GM19372 (cell line): ENCODE measurements at regions not wholly inside any gene's neighbourhood (a gene's known extent, or its start where the extent isn't known, plus 50 kb on each side); places are given as distances from the start of the nearest gene placed in this dataset.
"Not testable (repeated sequence)": the region's sequence is repeated elsewhere in the genome, so short reads cannot be mapped to it uniquely, and the experiment has no call there.

Experiments used
- ATAC-seq: cut with Tn5 transposase; IDR thresholded peaks from one replicate; pipeline ENCODE4 v1.9.1; 2021; ENCODE audit warnings: mild to moderate bottlenecking, low read depth, moderate library complexity; ENCODE audit not compliant: unreplicated experiment

DNA sequence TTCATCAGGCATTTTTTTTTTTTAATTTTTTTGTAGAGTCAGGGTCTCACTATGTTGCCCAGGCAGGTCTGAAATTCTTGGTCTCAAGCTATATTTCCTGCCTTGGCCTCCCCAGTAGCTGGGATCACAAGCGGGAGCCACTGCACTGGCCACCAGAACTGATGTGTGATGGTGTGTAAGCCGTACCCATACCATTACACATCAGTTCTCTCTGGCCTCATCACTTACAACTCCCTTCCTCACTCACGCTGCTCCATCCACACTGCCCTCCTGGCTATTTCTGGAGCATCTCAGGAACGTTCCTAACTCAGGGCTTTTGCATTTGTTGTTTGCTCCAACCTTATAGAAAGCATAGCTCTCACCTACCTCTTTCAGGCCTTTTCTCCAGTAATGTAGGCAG, 834.5 kb upstream of the ID2 start:
- ATAC-seq: no peak

- ATAC-seq: no peak
Measured at GRCh38 chr2:7849027-7849426, 832.8 kb upstream of the ID2 start.

- no peak for ATAC-seq
Measured at GRCh38 chr2:7849531-7849930, 832.3 kb upstream of the ID2 start.

DNA sequence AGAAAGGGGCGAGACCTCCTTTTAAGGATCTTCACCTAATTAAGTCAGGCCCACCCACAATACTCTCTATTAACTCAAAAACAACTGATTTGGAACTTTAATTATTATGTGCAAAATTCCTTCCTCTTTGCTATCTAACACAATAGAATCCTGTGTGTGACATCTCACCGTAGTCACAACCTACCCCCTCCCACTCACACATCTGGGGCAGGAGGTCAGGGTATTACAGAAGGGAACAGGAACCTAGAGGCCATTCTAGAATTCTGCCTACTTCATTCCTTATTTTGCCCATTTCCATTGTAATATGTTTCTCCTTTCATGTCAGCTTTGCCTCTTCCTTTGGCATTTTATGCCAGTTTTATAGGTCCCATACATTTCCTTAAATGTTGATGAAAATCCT, 829.3 kb upstream of the ID2 start:
- ATAC-seq: no peak

DNA sequence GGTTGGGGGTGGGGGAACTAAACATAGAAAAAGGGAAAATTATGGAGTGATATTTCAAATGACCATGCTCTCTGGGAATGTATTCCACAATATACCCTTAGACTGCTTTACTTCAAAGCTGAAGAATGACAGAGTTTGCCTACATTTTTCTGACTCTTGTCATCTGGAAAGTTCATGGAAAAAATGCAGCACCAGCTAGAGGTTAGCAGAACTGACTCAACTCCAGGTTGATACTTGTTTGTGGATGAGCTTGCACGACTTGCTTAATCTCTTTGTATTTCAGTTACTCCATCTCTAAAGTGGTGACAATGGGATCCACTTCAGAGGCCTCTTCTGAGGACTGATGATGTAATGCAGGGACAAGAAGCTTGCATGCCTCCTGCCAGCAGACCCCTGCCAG, 824.0 kb upstream of the ID2 start:
- ATAC-seq: no peak

DNA sequence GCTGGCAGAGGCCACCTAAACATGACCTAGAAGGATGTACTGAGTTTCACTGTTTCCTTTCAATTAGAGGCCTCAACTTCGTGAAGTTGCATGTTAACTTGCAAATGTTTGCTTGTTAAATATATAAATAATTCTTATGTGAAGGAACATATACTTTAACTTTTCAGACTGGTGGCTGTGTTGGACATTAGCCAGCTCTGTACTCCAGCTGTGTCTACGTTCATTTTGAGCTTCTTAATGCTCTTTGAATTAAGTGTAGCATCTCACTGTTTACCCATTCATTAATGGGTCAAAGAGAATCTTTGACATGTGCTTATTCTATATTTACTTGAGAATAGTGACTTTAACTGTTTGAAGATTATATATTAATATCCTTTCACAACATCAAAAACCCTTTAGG, 823.2 kb upstream of the ID2 start:
- no peak for ATAC-seq

DNA sequence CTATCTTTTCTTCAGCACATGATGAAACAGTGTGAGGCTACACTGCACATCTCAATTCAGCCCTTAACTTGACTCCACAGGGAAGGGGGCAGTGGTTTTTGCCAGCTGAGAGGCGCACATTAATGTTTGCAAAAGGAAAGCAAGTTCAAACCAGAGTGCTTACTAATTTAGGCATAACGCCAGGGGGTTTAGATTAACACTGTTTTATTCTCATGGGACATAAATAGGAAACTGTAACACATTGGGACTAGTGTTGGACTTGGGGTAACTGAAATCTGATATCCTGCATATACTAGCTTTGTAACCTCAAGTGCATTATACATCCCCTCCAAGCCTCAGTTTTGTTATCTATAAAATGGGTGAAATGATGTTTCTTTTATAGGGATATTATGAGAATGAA, 821.2 kb upstream of the ID2 start:
- ATAC-seq: no peak

DNA sequence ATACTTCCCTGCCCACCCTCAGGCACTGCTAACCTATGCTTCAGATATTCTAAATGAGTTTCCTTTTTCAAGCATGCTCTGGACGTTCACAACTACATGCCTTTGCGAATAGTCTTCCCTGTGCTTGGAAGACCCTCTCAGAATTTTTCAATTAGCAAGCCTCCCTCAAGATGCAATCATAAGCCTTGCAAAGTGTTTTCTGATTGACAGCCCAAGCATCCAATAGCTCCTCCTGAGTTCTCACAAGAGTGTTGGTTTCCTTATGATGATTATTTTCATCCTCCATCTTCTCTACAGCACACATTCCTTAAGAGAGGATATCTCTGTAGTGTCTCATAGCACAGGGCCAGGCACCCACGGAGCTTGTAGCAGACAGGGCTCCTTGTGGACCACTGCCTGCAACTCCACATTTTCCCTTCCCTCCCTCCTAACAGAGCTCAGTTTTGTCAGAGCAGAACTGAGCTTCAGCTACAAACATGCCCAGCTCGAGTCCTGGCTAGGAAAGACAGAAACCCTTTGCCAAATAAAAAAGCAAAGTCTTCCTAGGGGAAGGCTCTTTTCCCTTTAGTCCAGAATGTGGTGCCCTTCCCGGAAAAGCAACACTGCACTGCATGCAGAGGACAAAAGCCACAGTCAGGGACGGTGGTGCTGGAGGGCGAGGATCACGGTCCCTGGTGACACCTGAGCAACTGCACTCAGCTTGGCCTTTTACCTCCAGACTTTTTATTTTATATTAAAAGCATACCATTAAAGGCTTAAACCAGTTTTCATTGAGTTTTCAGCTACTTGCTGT, 819.8 kb upstream of the ID2 start:
- no peak for ATAC-seq

DNA sequence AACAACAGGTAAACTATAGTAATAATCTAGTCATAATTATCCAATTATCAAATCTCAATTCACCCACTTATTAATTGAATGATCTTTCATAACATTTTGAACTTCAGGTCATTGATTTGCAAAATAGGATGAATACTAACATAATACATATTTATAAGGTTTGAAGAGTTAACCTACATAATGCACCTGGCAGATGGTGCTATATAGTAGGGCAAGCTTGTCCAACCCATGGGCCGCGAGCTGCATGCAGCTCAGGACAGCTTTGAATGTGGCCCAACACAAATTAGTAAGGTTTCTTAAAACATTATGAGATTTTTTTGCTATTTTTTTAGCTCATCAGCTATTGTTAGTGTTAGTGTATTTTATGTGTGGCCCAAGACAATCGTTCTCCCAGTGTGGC, 815.8 kb upstream of the ID2 start:
- ATAC-seq: no peak

DNA sequence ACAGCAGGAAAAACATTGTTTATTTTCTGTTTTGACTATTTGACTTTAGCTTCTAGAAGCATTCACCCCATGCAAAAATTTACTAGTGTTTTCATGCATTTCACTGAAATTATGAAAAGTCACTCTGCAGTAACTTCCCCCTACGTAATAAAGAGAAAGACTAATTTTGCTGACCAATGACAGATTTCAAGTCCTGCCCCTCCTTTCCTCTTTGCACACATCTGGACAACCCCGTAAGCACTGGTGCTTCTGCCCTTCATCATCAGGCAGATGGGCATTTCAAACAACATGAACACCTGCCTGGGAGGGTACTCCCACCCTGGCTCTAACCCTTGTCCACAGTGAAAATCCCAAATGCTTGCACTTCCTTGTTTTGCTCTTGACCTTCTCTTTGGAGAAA, 815.0 kb upstream of the ID2 start:
- no peak for ATAC-seq

DNA sequence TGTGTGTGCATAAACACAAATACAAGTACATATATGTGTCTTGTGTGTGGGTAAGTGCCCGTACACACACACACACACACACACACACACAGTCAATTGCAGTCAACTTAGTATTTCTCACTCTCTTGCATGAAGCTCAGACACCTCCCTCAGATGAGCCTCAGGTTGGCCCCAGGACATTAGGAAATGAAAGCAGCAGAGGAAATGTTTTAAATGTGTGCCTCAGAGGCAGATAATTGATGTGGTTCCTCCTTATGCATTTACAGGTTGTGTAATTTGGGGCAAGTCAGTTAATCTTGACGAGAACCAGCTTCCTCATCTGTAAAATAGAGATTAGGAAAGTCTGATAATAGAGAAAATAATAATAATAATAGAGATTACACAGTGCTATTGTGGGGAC, 814.0 kb upstream of the ID2 start:
- no peak for ATAC-seq

- no peak for ATAC-seq
Measured at GRCh38 chr2:7868836-7869235, 813.0 kb upstream of the ID2 start.

DNA sequence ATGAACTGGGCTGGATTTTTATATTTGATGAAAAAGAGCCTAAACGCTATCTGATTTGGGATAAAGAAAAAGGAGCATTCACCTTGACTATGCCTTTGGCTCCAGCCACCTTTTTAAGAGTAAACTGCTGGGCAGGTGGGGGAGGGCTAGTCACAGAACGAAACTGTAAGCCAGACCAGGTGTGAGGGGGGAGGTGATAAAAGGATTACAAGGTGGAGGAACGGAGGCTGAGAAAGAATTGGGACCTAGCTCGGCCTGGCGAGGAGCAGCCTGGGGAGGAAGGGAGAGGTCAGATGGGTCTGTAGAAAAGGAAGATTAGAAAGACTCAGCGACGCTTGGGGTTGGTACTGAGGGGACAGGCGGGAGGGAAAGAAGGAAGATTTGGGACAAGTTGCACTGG, 805.4 kb upstream of the ID2 start:
- not testable (repeated sequence) for ATAC-seq

- not testable (repeated sequence) for ATAC-seq
Measured at GRCh38 chr2:7878266-7878665, 803.6 kb upstream of the ID2 start.

- ATAC-seq: no peak
Measured at GRCh38 chr2:7878786-7879482, 802.9 kb upstream of the ID2 start.

DNA sequence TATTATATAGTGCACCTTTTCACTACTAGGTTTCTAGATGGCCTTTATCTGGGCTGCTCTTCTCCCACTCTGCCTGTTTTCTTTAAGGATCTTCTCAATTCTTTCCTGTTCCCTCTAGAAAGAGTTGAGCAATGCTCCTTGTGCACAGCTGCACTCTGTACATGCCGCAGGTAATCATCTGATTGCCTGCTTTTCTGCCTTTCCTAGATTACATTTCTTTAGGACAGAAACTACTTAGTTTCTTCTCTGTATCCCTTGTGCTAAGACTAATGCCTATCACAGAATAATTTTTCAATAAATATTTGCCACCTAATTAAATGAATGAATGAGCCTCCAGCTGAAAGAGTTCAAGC, 802.4 kb upstream of the ID2 start:
- ATAC-seq: no peak

DNA sequence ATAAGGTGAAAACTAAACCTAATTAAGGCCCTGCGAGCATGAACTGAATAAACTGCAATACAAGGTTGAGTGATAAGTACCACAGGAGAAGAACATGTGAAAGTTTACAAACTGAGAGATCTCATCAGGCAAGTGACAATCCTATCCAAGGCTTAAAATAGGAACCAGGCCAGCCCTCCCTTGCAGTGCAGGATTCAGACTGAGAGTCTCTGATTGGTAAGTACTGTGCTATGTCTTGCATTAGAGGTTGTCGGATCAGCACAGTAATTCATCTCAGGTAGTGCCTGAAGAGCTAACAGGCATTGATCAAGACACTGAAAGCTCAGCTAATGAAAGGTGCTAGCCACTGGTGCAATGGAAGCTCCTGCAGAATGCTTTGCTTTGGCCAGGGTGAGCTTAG, 801.7 kb upstream of the ID2 start:
- ATAC-seq: no peak

DNA sequence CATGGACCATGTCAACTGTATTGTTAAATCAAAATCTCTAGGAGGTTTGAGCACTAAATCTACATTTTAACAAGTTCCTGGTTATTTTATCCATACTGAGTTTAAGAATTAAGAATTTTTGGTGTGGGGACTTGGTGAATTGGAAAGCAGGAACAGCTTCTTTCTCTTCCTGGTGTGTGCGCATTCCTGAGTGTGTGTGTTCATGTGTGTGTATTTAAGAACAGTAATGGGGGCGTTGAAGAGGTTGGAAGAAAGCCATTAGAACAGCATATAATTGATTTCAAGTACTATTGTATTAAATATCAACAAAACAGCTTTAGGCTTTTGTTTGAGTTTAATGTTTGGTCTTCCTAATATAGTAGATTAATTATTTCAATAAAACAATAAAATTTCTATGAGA, 801.3 kb upstream of the ID2 start:
- ATAC-seq: no peak

DNA sequence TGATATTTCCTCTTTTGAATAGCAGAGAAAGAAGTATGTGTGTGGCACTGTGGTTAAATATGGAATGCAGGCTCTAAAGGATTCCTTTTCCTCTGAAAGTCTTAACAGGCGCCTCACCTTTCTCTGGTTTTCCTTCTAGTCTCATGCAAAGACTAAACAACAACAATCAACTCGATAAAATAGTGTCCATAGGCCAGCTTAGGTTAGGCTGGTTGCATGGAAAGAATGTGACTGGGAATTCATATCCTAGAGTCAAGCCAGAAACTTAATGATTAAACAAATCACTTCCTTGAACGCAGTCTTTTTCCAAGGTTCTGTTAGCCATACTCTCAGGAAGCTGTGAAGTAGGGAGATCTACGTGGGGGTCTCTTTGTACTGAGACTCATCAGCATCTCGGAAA, 800.8 kb upstream of the ID2 start:
- no peak for ATAC-seq

DNA sequence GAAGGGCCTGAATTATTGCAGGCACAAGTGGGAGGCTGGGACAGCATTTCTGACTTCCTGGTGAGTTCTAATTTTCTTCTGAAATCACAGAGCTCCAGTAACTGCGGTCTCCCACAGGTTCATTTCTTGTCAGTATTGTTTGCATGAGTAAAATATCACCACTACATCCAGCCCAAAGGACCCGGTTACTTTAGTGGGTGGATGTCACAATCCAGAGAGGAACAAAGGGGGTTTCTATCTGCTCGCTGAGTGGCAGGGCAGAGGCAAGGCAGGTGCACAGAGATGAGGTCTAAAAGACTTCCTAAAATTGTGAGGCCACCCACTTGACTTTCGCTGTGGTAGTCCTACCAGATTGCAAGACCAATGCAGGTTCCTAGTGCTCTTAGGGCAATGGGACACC, 800.4 kb upstream of the ID2 start:
- no peak for ATAC-seq

DNA sequence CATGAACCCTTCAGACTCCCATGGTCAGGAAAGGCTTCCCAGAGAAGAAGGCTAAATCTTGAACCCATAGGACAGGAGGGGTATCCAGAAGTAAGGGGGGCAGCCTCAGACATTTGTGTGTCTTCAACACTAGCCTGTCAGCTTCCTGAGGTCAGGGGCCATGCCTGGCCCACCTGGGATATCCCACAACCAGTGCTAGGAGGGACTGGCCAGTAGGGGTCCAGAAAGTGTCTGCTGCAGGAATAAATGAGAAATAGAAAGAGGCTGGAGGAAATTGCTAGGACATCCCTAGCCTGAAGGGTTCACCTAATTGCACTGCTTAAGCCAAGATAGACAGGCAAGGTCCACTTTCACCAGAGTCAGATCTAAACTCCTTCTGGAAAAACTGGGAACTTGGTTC, 799.6 kb upstream of the ID2 start:
- ATAC-seq: no peak

GRCh38 chr2:7884338-7884737, 797.5 kb upstream of the ID2 start:
- ATAC-seq: no peak
